GM13977 (cell line): ENCODE measurements at regions not wholly inside any gene's neighbourhood (a gene's known extent, or its start where the extent isn't known, plus 50 kb on each side); places are given as distances from the start of the nearest gene placed in this dataset.

ENCODE experiments used
- DNase-seq: peaks from one replicate; pipeline ENCODE4 v3.0.0; 2012; ENCODE audit warnings: low spot score
- in situ Hi-C: fragments of 300-500 bp; cut with MboI; formaldehyde crosslinking; loops from one replicate; pipeline ENCODE4 v1.12.0; 2022; ENCODE audit warnings: low sequenced_read_pairs, low pct_unique_long_range_greater_than_20kb, mixed read lengths, inconsistent platforms; ENCODE audit not compliant: unreplicated experiment
- TF ChIP-seq, protein P1 (sequence below): IDR thresholded peaks from 2 replicates; pipeline ENCODE4 v1.5.1; 2012; ENCODE audit warnings: mild to moderate bottlenecking, control low read depth; ENCODE audit not compliant: insufficient read depth; ENCODE audit errors: extremely low read depth, missing control alignments

DNA sequence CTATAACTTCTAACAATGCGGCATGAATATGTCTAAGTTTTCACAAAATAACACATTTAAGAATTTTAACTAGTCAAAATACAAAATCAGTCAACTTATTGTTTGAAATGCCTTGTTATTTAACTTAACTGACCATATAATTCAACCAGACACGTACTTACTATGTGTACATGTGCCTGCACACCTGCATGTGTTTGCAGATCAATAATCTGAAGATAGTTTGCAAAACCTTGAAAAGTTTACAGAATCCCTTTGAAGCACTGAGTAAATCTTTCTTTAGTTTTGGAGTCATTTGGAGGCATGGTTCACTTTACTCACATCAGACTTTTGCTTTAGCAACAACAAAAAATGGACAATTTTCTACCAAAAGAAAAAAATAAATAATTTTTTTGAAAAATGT, 363.8 kb downstream of the PMP22 start:
- no peak for DNase-seq
- in situ Hi-C loops: no loop called here
- TF ChIP-seq, protein P1, sequence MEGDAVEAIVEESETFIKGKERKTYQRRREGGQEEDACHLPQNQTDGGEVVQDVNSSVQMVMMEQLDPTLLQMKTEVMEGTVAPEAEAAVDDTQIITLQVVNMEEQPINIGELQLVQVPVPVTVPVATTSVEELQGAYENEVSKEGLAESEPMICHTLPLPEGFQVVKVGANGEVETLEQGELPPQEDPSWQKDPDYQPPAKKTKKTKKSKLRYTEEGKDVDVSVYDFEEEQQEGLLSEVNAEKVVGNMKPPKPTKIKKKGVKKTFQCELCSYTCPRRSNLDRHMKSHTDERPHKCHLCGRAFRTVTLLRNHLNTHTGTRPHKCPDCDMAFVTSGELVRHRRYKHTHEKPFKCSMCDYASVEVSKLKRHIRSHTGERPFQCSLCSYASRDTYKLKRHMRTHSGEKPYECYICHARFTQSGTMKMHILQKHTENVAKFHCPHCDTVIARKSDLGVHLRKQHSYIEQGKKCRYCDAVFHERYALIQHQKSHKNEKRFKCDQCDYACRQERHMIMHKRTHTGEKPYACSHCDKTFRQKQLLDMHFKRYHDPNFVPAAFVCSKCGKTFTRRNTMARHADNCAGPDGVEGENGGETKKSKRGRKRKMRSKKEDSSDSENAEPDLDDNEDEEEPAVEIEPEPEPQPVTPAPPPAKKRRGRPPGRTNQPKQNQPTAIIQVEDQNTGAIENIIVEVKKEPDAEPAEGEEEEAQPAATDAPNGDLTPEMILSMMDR: no peak

DNA sequence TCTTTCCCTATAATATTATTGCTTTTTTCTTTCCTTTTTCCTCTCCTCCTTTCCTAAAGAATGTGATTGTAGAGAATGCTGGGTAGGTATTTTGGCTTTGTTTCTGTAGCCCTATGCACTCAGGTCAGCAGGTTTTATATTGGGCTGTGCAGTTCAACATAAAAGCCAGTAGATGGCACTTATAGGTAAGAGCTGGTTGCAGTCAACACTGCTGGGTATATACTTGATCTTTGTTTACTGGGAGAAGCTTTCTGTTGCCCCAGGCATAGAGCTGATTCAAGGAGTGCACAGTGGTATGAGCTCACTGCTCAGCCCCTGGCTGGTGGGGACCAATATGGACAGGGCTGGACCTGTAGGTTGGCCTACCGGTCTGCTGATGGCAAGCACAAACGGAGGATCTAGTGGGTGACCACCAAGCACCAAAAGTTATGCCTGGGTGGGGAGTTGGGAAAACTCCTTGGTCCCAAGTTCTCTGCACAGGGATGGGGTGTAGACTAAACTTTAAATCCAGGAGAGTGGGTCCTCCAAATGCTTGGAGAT, 378.9 kb downstream of the PMP22 start:
- in situ Hi-C loops: no loop called here
- TF ChIP-seq, protein P1: no peak
- no peak for DNase-seq

DNA sequence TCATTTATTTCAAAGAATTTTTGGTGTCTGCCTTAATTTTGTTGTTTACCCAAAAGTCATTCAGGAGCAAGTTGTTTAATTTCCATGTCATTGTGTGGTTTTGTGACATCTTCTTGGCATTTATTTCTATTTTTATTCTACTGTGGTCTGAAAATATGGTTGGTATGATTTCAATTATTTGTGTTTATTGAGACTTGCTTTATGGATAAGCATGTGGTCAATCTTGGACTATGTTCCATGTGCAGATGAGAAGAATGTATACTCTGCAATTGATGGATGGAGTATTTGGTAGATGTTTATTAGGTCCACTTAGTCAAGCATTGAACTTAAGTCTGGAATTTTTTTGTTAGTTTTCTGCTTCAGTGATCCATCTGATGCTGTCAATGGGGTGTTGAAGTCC, 383.0 kb downstream of the PMP22 start:
- no peak for DNase-seq
- in situ Hi-C loops: no loop called here
- TF ChIP-seq, protein P1: no peak

DNA sequence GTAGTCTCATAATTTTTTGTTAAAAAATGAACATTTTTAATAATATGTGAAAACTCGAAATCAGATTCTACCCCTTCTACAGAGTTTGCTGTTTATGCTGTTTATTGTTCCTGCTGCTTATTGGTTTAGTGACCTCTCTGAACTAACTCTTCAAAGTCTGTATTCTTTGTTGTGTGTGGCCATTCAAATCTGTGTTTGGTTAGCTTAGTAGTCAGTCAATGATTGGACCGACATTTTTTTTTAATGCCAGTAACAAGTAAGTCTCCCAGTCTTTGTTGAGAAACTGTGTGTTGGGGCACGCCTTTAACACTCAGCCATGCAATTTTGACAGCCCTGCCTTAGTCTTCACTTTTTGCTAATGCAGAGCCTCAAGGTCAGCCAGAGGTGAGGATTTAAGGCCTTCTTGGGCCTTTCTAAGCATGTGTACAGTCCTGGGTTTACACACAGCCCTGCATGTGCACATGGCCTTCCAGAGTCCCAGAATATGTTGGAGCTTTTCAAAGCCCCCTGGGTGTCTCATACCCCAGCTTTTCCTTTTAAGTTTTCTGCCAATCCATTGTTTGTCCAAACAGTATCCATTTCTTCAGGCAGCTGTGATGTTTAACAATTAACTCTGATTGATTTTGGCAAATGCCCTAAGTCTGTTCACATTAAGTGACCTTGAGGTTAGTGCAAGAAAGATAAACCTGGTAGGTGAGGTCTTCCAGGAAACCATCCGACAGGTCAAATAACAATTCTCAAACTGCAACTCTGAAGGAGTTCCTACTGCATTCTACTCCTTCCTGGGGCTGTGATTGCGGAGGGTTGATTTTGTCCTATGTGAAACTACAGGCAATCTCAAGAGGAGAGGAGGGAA, 389.3 kb downstream of the PMP22 start:
- TF ChIP-seq, protein P1: no peak
- DNase-seq: no peak
- in situ Hi-C loops: no loop called here

- no peak for DNase-seq
- in situ Hi-C loops: no loop called here
- TF ChIP-seq, protein P1: no peak
These were observed 391.1 kb downstream of the PMP22 start for GRCh38 chr17:14873996-14874395.

- TF ChIP-seq, protein P1: no peak
- no peak for DNase-seq
- in situ Hi-C loops: no loop called here
These were observed 391.6 kb downstream of the PMP22 start for GRCh38 chr17:14873540-14873939.
